Fibroblast of skin of left quadriceps (primary cell): ENCODE measurements at regions not wholly inside any gene's neighbourhood (a gene's known extent, or its start where the extent isn't known, plus 50 kb on each side); places are given as distances from the start of the nearest gene placed in this dataset.
"Not testable (repeated sequence)": the region's sequence is repeated elsewhere in the genome, so short reads cannot be mapped to it uniquely, and the experiment has no call there.

ENCODE experiments used
- DNase-seq, 2 experiments: peaks; one replicate each; pipeline ENCODE4 v3.0.0-alpha.2; 2013; ENCODE audit warnings: low read depth in 2 of 2

DNA sequence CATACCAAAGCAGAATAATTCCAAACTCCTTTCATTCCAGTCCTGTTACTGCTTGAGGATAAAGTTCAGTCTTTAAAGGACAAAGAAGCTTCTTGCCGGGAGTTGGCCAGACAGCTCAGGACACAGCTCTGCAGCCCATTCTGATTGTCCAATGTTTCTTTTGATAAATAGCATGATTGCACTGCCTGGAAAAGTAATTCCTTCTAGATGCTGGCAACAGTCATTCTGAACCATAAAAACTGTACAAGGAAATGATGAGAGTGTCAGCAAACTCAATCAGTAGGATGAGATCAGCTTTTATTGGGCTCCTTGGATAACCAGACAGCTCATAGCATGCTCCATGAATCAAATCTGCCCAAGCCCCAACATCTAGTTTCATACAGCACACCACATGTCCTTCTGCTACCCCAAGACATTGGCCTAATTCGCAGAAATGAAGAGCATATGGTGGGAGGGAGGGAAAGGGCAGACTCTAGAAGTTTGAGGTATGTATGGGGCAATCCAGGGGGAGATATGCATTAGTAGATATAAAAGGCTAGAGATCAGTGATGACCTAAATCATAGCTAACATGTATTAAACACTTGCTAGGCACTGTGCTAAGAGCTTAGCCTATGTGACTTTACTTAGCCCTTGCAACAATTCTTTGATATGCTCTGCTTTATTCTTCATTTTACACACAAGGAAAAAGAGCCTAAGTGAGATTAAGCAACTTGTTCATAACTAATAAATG lies 219.9 kb upstream of the NREP start:
- DNase-seq: peak; percentile 50 to 53

DNA sequence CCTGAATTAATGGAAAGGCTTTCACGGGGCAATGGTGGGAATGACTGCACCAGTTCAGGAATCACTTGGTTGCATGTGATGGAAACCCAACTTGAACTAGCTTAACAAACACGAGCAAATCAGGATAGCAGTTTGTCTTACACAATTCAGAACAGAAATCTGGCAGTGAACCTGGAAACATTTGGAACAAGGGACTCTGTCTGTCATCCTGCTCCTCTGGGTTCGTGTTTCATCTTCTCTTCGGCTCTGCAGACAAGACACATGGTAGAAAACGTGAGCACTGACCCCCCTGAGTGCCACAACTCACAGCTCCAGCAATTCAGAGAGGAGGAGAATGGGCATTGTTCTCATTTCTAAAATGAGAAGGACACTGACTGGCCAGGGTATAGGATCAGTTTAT lies 218.1 kb upstream of the NREP start:
- no peak for DNase-seq

DNA sequence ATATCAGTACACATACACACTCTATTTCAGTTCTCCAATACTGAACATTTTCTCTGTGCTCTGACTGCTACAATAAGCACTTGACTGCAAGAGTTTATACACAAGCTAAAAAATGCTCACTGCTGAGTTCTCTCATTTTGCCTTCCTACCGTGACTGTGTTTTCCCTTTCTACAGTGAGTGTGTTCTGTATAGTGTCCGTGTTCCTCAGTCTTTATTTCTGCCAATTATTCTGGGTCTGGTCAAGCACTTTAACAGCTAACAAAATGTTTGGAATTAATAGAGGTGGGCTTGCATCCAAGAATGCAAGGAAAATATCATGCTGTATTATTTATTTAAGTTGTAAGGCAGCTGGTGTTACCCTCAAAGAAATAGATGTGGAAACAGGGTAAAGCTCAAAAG lies 217.0 kb upstream of the NREP start:
- no peak for DNase-seq

DNA sequence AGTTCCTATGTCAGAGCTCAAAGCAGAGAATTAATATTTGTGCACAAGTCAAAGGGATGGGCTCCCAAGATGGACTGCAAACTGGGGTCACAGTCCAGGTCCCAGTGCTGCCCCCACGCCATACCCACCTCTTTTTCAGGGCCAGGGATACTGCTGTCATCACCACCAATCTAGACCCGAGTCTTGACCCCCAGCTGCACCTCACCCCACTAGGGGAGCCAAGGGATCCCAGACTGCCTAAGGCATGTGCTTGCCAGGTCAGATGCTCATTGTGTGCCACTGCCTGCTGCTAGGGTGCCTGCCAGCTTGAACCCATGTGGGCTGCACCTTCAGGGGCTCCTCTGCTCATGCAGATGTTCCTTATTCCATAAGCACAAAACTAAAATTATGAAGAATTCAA lies 215.6 kb upstream of the NREP start:
- DNase-seq: no peak

DNA sequence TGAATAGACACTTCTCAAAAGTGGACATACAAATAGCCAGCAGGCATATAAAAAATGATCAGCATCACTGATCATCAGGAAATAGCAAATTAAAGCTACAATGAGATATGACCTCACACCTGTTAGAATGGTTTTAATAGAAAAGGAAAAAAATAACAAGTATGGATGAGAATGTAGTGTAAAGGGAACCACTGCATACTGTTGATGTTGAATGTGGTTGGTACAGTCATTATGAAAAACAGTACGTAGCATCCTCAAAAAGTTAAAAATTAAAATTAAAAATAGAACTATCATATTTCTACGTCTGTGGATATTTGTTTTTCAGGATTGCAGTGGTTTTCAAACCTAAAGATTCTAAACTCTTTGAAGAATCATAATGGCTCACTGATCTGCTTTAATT lies 215.1 kb upstream of the NREP start:
- DNase-seq: no peak

DNA sequence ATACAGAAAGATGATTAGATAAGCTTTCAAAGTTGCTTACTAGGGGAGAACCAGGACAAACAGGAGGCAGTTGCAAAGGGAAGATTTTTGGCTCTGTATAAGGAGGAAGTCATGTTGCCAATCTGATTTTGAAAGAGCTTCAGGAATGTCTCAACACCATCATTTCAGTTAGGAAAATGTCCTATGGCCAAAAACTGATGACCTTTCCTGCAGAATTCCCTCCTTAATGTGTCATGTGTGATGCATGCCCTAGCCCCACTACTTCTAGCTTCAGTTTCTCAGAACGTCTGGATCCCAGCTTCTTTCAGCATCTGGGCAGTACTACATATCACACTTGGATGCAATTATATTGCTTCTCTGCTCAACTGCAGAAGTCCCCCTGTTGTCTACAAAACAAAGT lies 211.5 kb upstream of the NREP start:
- DNase-seq: no peak

DNA sequence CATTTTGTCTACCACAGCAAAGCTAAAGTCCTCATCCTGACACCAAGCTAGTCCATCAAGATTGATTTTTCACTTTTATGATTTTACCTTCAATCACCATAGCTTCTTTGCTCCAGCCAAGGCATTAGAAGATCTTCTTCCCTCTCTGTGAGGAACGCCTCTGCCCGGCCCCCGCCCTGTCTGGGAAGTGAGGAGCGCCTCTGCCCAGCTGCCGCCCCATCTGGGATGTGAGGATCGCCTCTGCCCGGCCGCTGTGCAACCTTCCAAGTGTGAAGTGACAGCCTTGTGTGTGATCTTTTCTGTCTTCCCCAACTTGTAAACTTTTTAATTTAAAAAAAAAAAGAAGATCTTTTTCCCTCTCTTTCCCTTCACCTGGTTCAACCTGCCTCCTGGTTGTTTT lies 210.5 kb upstream of the NREP start:
- DNase-seq: no peak

DNA sequence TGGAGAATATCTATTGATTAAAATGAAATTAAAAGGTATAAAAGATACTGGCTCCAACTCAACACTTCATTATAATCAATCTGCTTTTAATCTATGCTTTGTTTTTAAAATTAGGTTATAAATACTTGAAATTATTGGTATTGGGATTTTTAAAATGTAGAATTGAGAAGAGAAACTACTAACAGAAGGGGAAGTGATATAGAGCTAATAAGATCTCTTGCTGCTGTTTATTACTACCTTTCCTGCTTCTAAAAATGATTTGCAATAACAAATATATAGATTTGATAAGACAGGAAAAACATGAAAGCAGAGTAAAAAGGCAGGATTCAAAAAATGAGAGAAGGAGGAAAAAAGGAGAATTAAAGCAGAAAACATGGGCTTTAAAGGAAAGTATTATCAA lies 209.3 kb upstream of the NREP start:
- DNase-seq: no peak

DNA sequence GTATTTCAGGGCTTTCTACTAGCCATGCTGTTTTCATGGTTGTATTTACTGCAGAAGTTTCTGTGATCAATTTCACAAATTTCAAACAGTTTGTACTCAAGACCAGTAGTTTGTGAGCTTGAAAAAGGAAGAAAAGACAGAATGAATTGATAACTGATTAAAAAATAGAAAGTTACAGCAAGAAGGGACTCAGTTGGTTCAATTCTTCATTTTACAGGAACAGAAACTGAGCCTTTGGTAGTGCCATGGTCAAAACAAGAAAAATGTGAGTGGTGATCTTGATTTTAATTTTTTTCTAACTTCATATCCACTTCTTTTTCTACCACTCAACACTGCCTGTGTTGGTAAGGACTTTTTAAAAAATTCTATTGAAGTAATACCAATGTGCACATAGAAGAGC lies 206.6 kb upstream of the NREP start:
- DNase-seq: no peak

DNA sequence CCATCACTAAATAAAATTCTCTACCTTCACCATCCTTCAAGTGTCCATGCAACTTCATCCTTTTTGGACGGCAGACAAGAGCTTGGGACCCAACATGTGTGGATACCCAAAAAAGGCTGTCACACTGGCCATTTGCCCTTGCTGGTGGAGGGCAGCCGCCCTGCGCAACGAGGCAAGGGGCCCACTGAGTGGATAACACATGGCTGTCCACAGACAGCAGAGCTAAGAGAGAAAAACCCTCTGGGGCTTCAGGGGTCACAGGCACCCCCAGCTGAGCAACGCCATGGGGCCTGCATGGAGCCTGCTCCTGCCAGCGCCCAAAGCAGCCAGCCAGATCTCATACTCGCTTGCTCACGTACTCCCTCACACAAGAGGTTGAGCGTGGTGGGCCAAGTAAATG lies 205.9 kb upstream of the NREP start:
- no peak for DNase-seq

DNA sequence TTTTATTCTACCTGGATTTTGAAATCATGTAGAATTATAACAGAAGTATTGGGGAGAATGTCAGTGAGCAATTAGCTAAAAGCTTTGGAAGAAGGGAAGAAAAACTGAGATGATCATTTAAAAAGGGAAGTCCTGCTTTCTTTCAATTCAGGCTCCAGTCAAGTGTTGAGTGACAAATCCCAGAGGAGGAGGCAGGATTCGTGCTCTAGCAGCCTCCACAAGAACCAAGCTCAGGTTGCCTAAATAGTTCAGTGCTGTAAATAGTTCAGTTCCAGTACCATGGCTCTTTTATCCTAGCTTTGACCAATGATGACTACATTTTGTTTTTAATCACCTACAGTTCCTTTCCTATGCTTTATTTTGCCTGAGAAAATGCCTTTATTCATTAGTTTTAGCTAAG lies 204.9 kb upstream of the NREP start:
- DNase-seq: no peak

DNA sequence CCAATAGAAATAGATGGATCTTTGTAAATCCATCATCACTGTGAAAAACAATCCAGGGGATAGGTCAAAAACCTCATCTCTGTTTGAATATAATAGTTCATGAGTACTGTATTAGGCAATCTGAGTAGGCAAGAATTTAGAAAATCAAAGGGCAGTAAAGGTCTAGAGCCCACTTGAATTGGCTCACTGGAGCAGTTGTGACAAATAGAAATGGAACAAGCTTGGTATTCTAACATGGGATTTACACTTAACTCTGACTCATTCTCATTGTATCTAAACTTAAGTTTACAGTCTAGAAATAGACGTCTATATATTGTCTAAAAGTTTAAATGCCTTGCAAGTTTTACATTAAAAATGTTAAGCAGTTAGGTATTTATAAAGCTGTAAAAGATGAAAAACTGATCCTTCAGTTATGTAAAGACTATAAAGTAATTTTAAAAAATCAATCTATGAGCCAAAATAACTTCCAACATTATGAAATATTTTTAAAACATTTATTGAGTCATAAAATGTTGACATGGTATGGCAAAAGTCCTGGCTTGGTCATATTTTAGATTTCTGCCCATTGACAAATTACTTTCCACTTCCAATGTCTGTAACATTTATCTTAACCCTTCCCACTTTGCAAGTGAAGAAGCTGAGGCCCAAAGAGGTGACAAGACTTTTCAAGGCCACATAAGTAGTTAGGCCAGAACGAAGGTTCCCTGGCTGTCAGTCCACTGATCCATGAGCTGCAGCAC lies 203.7 kb upstream of the NREP start:
- DNase-seq: peak in 1 of 2 experiments; percentile 27

DNA sequence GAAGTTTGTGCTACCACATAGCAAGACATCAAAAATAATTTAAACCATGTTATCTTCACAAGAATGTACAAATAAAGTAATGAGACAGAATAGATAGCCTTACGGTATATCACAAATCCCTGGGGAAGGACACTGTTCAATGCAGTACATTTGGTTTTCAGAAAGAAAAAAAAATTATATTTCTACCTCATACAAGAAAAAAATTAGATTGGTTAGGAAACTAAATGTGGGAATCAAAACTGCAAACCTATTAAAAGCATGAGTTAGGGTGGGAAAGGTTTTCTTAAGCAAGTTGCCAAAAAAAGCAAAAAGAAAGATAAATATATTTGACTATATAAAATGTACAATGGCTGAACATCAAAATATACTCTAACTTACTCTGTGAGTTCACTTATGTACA lies 201.9 kb upstream of the NREP start:
- no peak for DNase-seq

DNA sequence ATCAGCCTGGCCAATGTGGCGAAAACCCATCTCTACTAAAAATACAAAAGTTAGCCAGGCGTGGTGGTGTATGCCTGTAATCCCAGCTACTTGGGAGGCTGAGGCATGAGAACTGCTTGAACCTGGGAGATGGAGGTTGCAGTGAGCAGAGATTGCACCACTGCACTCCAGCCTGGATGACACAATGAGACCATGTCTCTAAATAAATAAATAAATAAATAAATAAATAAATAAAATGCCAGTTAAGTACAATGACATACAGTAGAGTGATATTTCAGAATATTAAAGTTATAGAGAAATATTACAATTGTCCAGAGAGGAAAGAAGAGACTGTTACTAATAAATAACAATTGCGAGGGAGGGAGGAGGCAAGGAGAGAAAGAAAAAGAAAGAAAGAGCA lies 199.8 kb upstream of the NREP start:
- DNase-seq: not testable (repeated sequence)

DNA sequence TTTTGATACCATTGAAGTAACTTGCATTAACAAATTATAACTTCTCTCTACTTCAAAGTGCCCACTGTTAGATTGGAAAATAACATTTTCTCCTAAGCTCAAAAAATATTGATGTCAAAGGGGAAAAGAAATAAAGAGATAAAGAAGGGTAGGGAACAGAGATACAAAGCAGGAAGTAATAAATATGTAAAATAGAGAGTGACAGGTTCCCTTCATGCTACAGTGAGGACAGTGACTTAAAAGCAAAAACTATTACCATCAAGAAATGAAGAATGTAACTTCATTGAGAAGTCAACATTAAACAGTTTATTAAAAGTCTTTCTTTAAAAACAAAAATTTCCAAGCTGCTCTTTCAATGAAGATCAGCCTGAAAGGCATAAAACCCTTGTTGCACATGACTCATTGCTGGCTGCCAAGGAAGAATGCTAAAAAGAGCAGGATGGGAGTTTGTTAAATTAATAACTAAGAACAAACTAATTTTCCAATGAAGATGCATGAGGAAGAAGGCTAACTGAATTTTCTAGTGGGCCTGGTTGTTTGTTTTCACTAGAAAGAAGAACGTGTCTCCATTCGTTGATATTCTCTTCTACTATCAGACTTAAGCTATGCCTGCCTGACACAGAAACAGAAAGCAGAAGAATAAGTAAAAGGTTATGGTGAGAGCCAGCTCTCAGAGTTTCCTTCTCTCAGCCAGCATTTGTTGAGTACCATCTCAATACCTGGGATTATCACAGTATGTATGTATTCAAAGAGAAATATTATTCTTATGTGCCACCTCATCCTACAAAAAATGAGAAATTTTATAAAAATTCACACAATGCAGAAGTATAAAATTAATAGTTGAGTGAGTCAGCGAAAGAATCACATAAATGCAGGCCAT lies 197.8 kb upstream of the NREP start:
- DNase-seq: no peak

DNA sequence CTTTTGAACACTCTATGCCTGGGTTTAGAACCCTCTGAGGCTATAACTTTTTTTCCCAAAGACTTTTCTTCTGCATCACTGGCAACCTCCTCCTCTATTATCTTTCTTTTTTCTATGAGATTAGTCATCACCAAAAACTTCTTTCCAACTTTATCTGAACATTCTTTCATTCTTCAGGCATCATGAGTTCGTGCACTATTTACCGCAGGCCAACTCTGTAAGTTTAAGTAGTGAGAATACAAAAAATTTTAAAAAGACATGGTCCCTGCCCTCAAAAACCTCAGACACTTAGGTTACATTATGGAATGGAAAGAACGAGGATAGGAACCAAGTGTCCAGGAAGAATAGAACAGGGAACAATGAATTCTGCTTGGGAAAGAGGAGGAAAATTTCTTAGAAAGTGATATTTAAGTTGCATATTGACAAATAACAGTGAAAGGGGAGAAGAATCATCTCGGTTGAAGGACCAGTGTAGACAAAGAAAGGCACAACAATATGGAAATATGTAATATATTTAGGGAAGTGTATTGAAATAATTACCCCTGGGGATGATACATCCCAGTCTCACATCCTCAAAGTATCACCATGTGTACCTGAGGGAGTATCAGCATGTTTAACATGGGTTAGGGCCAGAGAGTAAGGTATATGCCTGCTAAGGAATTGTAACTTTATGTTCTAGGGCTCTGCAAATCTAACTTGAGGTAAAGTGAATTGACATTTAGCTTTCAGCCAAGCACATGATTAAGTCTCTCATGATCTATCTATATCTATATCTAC lies 196.5 kb upstream of the NREP start:
- DNase-seq: peak; percentile 59 to 66

DNA sequence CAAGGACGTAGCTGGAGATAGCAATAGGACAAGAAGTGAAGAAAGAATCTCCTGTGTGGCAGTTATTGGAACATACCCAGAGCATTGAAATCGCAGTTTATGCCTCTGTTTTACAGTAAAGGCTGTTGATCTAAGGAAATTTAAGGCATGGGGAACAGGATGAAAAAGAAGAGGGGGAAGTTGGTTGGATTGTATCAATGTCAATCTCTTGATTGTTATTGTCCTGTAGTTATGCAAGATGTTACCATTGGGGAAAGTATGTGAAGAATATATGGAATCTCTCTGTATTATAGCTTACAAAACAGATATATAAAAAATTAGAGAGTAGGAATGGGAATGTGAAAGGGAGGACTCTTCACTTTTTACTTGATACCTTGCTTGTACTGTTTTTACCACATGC lies 195.6 kb upstream of the NREP start:
- no peak for DNase-seq

DNA sequence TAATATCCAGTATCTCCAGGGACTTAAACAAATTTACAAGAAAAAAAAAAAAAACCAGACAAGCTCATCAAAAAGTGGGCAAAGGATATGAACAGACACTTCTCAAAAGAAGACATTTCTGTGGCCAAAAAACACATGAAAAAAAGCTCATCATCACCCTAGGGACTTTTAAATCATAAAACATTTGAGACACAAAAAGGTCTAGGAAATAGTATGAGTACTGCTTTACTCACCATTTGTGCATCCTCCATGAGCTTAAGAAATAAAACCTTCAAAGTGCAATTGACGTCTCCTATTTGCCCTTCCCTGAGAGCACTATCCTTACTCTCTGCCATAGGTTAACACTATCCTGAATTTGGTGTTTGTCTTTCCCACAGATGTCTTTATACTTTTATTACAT lies 193.7 kb upstream of the NREP start:
- peak; percentile 74 to 75 for DNase-seq

DNA sequence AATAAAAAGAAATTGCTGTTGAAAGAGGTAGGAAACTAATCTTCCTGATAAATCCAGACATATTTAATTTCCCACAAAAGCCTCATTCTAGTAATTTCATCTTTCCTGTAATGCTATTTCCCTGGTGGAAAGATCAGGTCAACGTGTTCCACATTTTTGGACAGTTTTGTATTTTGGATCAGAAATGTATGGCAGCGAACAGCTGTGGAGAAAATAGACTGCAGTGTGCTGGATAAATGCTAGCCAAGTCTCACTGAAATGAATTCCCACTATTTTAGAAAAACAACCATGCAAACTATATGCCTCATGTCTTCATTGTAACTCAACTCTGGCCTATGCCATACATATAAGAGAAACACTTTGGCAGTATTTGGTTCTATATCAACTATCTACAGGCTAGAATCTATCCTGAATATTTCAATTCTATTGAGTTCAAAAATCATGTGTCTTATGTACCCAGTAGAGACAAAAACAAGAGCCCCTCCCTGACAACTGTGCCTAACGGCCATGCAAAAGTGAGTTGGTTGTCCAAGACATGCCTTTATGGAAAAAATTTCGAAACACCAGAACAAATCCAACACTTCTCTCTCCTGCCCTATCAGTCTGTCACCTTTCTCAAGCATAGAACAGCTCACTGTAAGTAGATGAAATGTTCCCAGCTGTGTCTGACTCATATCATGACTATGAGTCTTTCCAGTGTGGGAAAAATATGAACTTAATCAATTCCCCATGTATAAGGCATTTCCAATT lies 191.3 kb upstream of the NREP start:
- peak; percentile 95 for DNase-seq

DNA sequence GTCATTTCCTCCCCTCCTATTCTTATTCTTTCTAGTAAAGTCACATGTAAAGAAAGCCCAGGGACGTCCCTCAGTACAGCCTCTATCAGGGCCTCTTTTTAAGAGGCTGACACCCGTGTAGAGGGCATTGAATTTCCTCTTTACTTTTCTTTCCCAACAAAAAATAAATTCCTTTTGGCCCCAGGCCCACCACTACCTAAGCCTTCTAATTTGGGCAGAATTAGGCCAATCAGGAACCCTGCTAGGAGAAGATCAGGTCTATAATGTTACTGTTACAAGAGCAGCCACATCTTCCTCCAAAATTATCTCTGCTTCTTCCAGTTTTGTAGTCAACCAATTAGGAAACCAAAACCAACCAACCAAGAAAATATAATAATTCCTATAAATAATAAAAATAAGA lies 189.6 kb upstream of the NREP start:
- DNase-seq: no peak

DNA sequence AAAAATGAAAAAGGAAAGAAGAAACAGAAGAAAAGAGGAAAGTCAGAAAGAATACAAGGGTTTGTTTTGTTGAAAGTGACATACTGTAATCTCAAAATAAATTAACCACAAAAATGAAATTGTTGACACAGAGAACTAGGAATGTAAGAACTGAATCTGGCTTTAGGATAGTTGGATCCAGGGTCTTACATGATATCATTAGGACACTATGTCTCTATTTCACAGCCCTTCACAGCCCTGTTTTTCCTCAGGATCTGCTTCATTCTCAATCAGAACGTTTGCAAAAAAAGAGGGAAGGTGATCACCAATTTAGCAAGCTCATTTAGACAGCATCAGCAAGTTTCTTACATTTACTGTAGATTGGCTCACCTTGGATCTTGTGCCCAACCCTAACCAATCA lies 188.5 kb upstream of the NREP start:
- DNase-seq: no peak
